OCI-LY1 (cell line): ENCODE measurements at regions not wholly inside any gene's neighbourhood (a gene's known extent, or its start where the extent isn't known, plus 50 kb on each side); places are given as distances from the start of the nearest gene placed in this dataset.

Source experiments
- H2AFZ ChIP-seq: fragments of 200-600 bp; sonication (generic), shearing (Covaris generic); 2 replicates; pipeline ENCODE4 v1.6.0; 2014; ENCODE audit warnings: antibody characterized with exemption, mild to moderate bottlenecking, low read length
- H3F3A ChIP-seq: fragments of 200-600 bp; sonication (generic), shearing (Covaris generic); 2 replicates; pipeline ENCODE4 v1.6.0; 2014; ENCODE audit warnings: mild to moderate bottlenecking, antibody characterized with exemption, low read length, moderate library complexity; ENCODE audit not compliant: insufficient read depth
- H3K27ac ChIP-seq: fragments of 200-600 bp; sonication (generic); 2 replicates; pipeline ENCODE4 v1.5.1; 2014; ENCODE audit warnings: low read length, mixed run types, mild to moderate bottlenecking, low read depth; ENCODE audit not compliant: poor library complexity, severe bottlenecking
- H3K27me3 ChIP-seq: fragments of 200-600 bp; sonication (generic); 2 replicates; pipeline ENCODE4 v1.6.0; 2014; ENCODE audit warnings: antibody characterized with exemption, mild to moderate bottlenecking, low read length, moderate library complexity; ENCODE audit not compliant: insufficient read depth
- H3K36me3 ChIP-seq: fragments of 200-600 bp; sonication (generic); 2 replicates; pipeline ENCODE4 v1.6.1; 2014; ENCODE audit warnings: mild to moderate bottlenecking, antibody characterized with exemption, low read length, moderate library complexity, mixed read lengths; ENCODE audit not compliant: insufficient read depth
- H3K4me1 ChIP-seq: fragments of 200-600 bp; sonication (generic); 2 replicates; pipeline ENCODE4 v1.5.1; 2014; ENCODE audit warnings: mild to moderate bottlenecking, low read length, moderate library complexity; ENCODE audit not compliant: insufficient read depth, severe bottlenecking
- H3K4me2 ChIP-seq: fragments of 200-600 bp; sonication (generic), shearing (Covaris generic); 2 replicates; pipeline ENCODE4 v1.6.1; 2014; ENCODE audit warnings: low read length
- H3K4me3 ChIP-seq: fragments of 200-600 bp; sonication (generic); 2 replicates; pipeline ENCODE4 v1.5.1; 2014; ENCODE audit warnings: low read length, low read depth, mild to moderate bottlenecking, mixed read lengths; ENCODE audit not compliant: poor library complexity, severe bottlenecking
- H3K79me2 ChIP-seq: fragments of 200-600 bp; shearing (Covaris generic); 2 replicates; pipeline ENCODE4 v1.6.1; 2016; ENCODE audit warnings: mixed run types, low read length, mixed read lengths; ENCODE audit not compliant: insufficient read depth
- H3K9ac ChIP-seq: fragments of 200-600 bp; sonication (generic), shearing (Covaris generic); 2 replicates; pipeline ENCODE4 v1.6.1; 2014; ENCODE audit warnings: mild to moderate bottlenecking, low read length, mixed read lengths
- H3K9me2 ChIP-seq: fragments of 200-600 bp; sonication (generic), shearing (Covaris generic); 2 replicates; pipeline ENCODE4 v1.6.1; 2014; ENCODE audit warnings: low read depth, mild to moderate bottlenecking, low read length, mixed read lengths
- H3K9me3 ChIP-seq: fragments of 200-600 bp; shearing (Covaris generic); 2 replicates; pipeline ENCODE4 v1.6.1; 2014; ENCODE audit warnings: low read length, mixed read lengths
- H4K20me1 ChIP-seq: fragments of 200-600 bp; sonication (generic), shearing (Covaris generic); 2 replicates; pipeline ENCODE4 v1.6.0; 2016; ENCODE audit warnings: mild to moderate bottlenecking, low read length; ENCODE audit not compliant: insufficient read depth
- CTCF ChIP-seq: fragments of 200-600 bp; sonication (generic), shearing (Covaris generic); IDR thresholded peaks from 2 replicates; pipeline ENCODE4 v1.5.1; 2017; ENCODE audit warnings: mild to moderate bottlenecking, antibody characterized with exemption, low read length, moderate library complexity, mixed read lengths
- EZH2 ChIP-seq: fragments of 200-600 bp; sonication (generic), shearing (Covaris generic); IDR thresholded peaks from 2 replicates; pipeline ENCODE4 v1.8.0; 2017; ENCODE audit warnings: borderline replicate concordance, mixed run types, mild to moderate bottlenecking, antibody characterized with exemption, low read length, moderate library complexity, mixed read lengths

- Histone ChIP-seq H3K4me2 (no peak overlapping the region), H3K27me3 (no peaks in the 10 kb centered on the region), H4K20me1 (no peaks in the 10 kb centered on the region), H2AFZ (no peak overlapping the region), H3K79me2 (no peaks in the 10 kb centered on the region), H3K4me3 (no peak overlapping the region), H3K9ac (no peak overlapping the region), H3K27ac (no peak overlapping the region), H3F3A (no peaks in the 10 kb centered on the region), H3K4me1 (no peaks in the 10 kb centered on the region), H3K9me3 (no peaks in the 10 kb centered on the region), H3K36me3 (no peaks in the 10 kb centered on the region), H3K9me2 (no peaks in the 10 kb centered on the region)
- no peak for TF ChIP-seq CTCF
- TF ChIP-seq EZH2, result no peak
Observed at GRCh38 chr7:137082391-137082790, 213.9 kb downstream of the CHRM2 start.

- TF ChIP-seq EZH2 (no peak), CTCF (no peak)
- Histone ChIP-seq H3K79me2 (no peaks in the 10 kb centered on the region), H3K27ac (no peak overlapping the region), H3K9ac (no peak overlapping the region), H2AFZ (no peak overlapping the region), H3F3A (no peaks in the 10 kb centered on the region), H3K9me3 (no peaks in the 10 kb centered on the region), H3K36me3 (no peaks in the 10 kb centered on the region), H3K4me1 (no peaks in the 10 kb centered on the region), H3K4me2 (no peak overlapping the region), H3K4me3 (no peak overlapping the region), H3K9me2 (no peaks in the 10 kb centered on the region), H3K27me3 (no peaks in the 10 kb centered on the region), H4K20me1 (no peaks in the 10 kb centered on the region)
Observed at GRCh38 chr7:137081321-137082093, 213.1 kb downstream of the CHRM2 start.

GRCh38 chr7:137080516-137081203 lies 212.2 kb downstream of the CHRM2 start:
- TF ChIP-seq CTCF, result no peak
- no peak for TF ChIP-seq EZH2
- H3K4me3 ChIP-seq, result no peak overlapping the region
- no peaks in the 10 kb centered on the region for H3K4me1 ChIP-seq
- no peak overlapping the region for H3K9ac ChIP-seq
- H3F3A ChIP-seq, result no peaks in the 10 kb centered on the region
- no peaks in the 10 kb centered on the region for H3K9me3 ChIP-seq
- H3K79me2 ChIP-seq, result no peaks in the 10 kb centered on the region
- H3K27ac ChIP-seq, result no peak overlapping the region
- no peaks in the 10 kb centered on the region for H4K20me1 ChIP-seq
- H2AFZ ChIP-seq, result no peak overlapping the region
- H3K9me2 ChIP-seq, result no peaks in the 10 kb centered on the region
- no peaks in the 10 kb centered on the region for H3K36me3 ChIP-seq
- H3K27me3 ChIP-seq, result no peaks in the 10 kb centered on the region
- H3K4me2 ChIP-seq, result no peak overlapping the region
